ENCODE measurements at regions not wholly inside any gene's neighbourhood (a gene's known extent, or its start where the extent isn't known, plus 50 kb on each side); places are given as distances from the start of the nearest gene placed in this dataset.

DNA sequence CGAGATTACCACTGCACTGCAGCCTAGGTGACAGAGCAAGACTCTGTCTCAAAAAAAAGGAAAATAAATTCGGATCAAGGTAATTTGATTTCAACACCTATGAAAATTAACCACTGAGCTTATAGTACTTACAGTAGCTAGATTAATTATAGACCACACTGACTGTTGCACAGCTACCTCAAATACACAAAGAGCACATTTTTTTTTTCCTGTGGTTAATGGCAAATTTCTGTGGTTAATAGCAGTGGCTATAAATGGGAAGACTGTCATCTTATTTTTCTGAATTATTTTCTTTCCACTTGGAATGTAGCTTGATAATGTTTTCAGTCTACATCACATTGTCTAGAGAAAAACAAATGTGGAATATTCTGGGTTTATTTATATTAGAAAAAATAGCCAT, 1661.6 kb upstream of the PCDH7 start:
- TF ChIP-seq, protein P1, sequence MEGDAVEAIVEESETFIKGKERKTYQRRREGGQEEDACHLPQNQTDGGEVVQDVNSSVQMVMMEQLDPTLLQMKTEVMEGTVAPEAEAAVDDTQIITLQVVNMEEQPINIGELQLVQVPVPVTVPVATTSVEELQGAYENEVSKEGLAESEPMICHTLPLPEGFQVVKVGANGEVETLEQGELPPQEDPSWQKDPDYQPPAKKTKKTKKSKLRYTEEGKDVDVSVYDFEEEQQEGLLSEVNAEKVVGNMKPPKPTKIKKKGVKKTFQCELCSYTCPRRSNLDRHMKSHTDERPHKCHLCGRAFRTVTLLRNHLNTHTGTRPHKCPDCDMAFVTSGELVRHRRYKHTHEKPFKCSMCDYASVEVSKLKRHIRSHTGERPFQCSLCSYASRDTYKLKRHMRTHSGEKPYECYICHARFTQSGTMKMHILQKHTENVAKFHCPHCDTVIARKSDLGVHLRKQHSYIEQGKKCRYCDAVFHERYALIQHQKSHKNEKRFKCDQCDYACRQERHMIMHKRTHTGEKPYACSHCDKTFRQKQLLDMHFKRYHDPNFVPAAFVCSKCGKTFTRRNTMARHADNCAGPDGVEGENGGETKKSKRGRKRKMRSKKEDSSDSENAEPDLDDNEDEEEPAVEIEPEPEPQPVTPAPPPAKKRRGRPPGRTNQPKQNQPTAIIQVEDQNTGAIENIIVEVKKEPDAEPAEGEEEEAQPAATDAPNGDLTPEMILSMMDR (IDR thresholded peaks at IDR 0.05): no peak
- H3K4me1 ChIP-seq (ENCODE audit: low read depth): no peaks in the 10 kb centered on the region
- ATAC-seq: no peak
- H3K36me3 ChIP-seq (ENCODE audit: low read depth): no peaks in the 10 kb centered on the region
- H3K9me3 ChIP-seq: peaks cover 5% of the 10 kb centered on the region
- DNase-seq: no peak
- no peak overlapping the region for H3K4me3 ChIP-seq
- intact Hi-C loops (cut with DNase I, micrococcal nuclease): no loop called here

DNA sequence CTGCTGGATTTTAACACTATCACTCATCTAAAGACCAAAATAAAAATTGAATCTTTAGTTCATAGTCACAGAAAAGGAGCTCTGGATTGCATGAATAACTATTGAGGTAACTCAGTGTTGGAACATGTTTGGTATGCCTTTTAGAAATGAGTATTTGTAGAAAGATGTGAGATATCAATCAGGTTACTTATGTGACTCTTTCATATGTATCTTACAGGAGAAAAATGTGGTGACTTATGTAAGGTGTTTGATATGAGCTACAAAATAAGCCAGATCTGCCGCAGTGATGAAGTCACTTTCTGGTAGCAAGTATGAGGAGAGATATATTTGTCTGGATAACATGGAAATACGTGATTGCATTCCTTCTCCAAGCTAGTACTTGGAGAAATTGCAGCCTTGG, 1653.3 kb upstream of the PCDH7 start:
- Histone ChIP-seq H3K4me3 (no peak overlapping the region), H3K36me3 (ENCODE audit: low read depth) (no peaks in the 10 kb centered on the region), H3K4me1 (ENCODE audit: low read depth) (no peaks in the 10 kb centered on the region), H3K9me3 (peaks cover 27% of the 10 kb centered on the region)
- ATAC-seq: no peak
- intact Hi-C loops (cut with DNase I, micrococcal nuclease): no loop called here
- TF ChIP-seq, protein P1 (IDR thresholded peaks at IDR 0.05): no peak
- no peak for DNase-seq

DNA sequence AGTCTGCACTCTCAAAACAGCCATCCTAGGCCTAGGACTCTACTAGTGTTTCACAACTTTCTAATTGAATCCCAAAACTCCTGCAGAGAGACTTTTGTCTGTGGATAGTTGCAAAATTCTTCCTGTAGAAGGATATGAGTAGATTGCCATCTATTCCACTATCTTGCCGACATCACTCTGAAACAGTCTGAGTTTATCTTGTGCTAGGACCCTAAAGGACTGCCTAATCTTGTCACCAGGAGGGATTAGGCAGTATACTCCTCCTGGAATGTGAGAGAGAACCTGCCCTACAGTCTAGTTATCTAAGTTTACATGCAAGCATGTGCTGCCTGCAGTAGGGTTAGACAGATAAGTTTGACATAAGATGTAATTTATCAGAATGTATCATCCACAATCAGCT, 1646.6 kb upstream of the PCDH7 start:
- intact Hi-C loops (cut with DNase I, micrococcal nuclease): no loop called here
- ATAC-seq: no peak
- TF ChIP-seq, protein P1 (IDR thresholded peaks at IDR 0.05): no peak

DNA sequence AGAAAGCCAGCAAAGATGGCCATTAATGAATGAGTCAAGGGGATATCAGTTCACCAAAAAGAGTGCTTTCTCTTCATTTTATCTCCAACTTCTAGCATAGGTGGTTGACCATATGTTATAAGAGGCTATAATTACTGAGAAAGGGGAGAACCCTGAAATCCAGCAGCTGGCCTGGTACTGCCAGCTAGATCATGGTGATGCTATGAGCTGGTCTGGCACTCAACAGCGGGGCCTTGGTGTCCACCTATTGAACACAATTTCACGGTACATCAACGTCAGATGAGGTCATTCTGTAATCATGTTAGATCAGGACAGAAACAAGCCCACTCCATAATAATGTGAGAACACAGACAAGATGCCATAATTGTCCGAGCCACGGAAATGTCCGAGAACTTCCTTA, 1644.8 kb upstream of the PCDH7 start:
- intact Hi-C loops (cut with DNase I, micrococcal nuclease): no loop called here
- Histone ChIP-seq H3K36me3 (ENCODE audit: low read depth) (no peaks in the 10 kb centered on the region), H3K4me1 (ENCODE audit: low read depth) (no peaks in the 10 kb centered on the region), H3K4me3 (no peak overlapping the region), H3K9me3 (peaks cover 38% of the 10 kb centered on the region)
- TF ChIP-seq, protein P1 (IDR thresholded peaks at IDR 0.05): no peak
- no peak for ATAC-seq
- DNase-seq: no peak

More for the DNA sequence above, 1646.6 kb upstream of the PCDH7 start:
- no peaks in the 10 kb centered on the region for H3K4me1 ChIP-seq (ENCODE audit: low read depth)
- no peaks in the 10 kb centered on the region for H3K36me3 ChIP-seq (ENCODE audit: low read depth)
- no peak overlapping the region for H3K4me3 ChIP-seq
- DNase-seq: no peak
- H3K9me3 ChIP-seq: peaks cover 41% of the 10 kb centered on the region

DNA sequence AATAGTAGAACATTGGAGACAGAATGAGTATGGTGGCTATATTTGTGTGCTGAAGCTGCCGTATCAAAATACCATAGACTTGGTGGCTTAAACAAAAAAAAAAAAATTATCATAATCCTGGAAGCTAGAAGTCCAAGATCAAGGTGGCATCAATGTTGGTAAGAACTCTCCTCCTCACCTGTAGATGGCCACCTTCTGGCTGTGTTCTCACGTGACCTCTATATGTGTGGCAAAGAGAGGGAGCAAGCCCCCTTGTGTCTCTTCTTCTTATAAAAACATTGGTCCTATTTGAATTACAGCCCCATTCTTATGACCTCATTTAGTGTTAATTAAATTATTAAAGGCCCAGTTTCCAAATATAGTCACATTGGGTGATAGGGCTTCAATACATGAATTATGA, 1640.9 kb upstream of the PCDH7 start:
- TF ChIP-seq, protein P1 (IDR thresholded peaks at IDR 0.05): no peak
- no peak overlapping the region for H3K4me3 ChIP-seq

More for the DNA sequence above, 1640.9 kb upstream of the PCDH7 start:
- Histone ChIP-seq H3K36me3 (ENCODE audit: low read depth) (no peaks in the 10 kb centered on the region), H3K4me1 (ENCODE audit: low read depth) (no peaks in the 10 kb centered on the region), H3K9me3 (peaks cover 4% of the 10 kb centered on the region)
- ATAC-seq (no peak), DNase-seq (no peak)
- intact Hi-C loops (cut with DNase I, micrococcal nuclease): no loop called here

All from mucosa of descending colon (tissue), 3 donors.